Parathyroid adenoma (tissue), 2 donors: ENCODE measurements at regions not wholly inside any gene's neighbourhood (a gene's known extent, or its start where the extent isn't known, plus 50 kb on each side); places are given as distances from the start of the nearest gene placed in this dataset.

ENCODE experiments used
- H2AFZ ChIP-seq: fragments of 300-600 bp; sonication (generic); one replicate; pipeline ENCODE4 v1.7.0; 2017; ENCODE audit warnings: antibody characterized with exemption, mild to moderate bottlenecking
- H3K27ac ChIP-seq: fragments of 300-600 bp; sonication (generic); one replicate; pipeline ENCODE4 v1.7.0; 2017
- H3K27me3 ChIP-seq: fragments of 300-600 bp; sonication (generic); one replicate; pipeline ENCODE4 v1.7.0; 2017; ENCODE audit warnings: low read length; ENCODE audit not compliant: control insufficient read depth, insufficient read depth
- H3K36me3 ChIP-seq: fragments of 300-600 bp; sonication (generic); one replicate; pipeline ENCODE4 v1.7.0; 2017; ENCODE audit warnings: low read length; ENCODE audit not compliant: control insufficient read depth, insufficient read depth
- H3K4me1 ChIP-seq: fragments of 300-600 bp; sonication (generic); one replicate; pipeline ENCODE4 v1.7.0; 2017; ENCODE audit warnings: control low read depth
- H3K4me2 ChIP-seq: fragments of 300-600 bp; sonication (generic); one replicate; pipeline ENCODE4 v1.7.0; 2017; ENCODE audit warnings: low read length
- H3K4me3 ChIP-seq: fragments of 300-600 bp; sonication (generic); one replicate; pipeline ENCODE4 v1.7.0; 2017; ENCODE audit warnings: low read depth, low read length
- H3K79me2 ChIP-seq: fragments of 300-600 bp; sonication (generic); one replicate; pipeline ENCODE4 v1.7.0; 2017; ENCODE audit warnings: control low read depth
- H3K9ac ChIP-seq: fragments of 300-600 bp; sonication (generic); one replicate; pipeline ENCODE4 v1.7.0; 2017; ENCODE audit warnings: mild to moderate bottlenecking
- H3K9me3 ChIP-seq: fragments of 300-600 bp; sonication (generic); one replicate; pipeline ENCODE4 v1.7.0; 2017; ENCODE audit warnings: low read length; ENCODE audit not compliant: control insufficient read depth
- CTCF ChIP-seq: fragments of 300-600 bp; sonication (generic); IDR thresholded peaks from one replicate; pipeline ENCODE4 v1.7.0; 2017; ENCODE audit warnings: antibody characterized with exemption, mild to moderate bottlenecking
- donor health status: primary hyperparathyroidism.

- H3K4me1 ChIP-seq = no peaks in the 10 kb centered on the region
- H3K27ac ChIP-seq = no peak overlapping the region
- no peak overlapping the region for H2AFZ ChIP-seq
- no peak for TF ChIP-seq CTCF
- no peaks in the 10 kb centered on the region for H3K9me3 ChIP-seq
- no peak overlapping the region for H3K9ac ChIP-seq
- H3K27me3 ChIP-seq = no peaks in the 10 kb centered on the region
- H3K36me3 ChIP-seq = no peaks in the 10 kb centered on the region
- H3K79me2 ChIP-seq = no peaks in the 10 kb centered on the region
- H3K4me2 ChIP-seq = no peak overlapping the region
- no peak overlapping the region for H3K4me3 ChIP-seq
Observed at GRCh38 chr17:71398800-71399219, 722.0 kb upstream of the SOX9 start.

- Histone ChIP-seq H3K36me3 (no peaks in the 10 kb centered on the region), H3K4me3 (no peak overlapping the region), H2AFZ (no peak overlapping the region), H3K79me2 (no peaks in the 10 kb centered on the region), H3K27me3 (no peaks in the 10 kb centered on the region), H3K9me3 (no peaks in the 10 kb centered on the region), H3K4me2 (no peak overlapping the region), H3K27ac (no peak overlapping the region), H3K9ac (no peak overlapping the region), H3K4me1 (no peaks in the 10 kb centered on the region)
- no peak for TF ChIP-seq CTCF
Observed at GRCh38 chr17:71399221-71399620, 721.6 kb upstream of the SOX9 start.

- no peaks in the 10 kb centered on the region for H3K79me2 ChIP-seq
- no peak overlapping the region for H3K9ac ChIP-seq
- no peak overlapping the region for H3K4me2 ChIP-seq
- no peaks in the 10 kb centered on the region for H3K9me3 ChIP-seq
- H3K4me1 ChIP-seq = no peaks in the 10 kb centered on the region
- no peaks in the 10 kb centered on the region for H3K36me3 ChIP-seq
- no peak overlapping the region for H3K4me3 ChIP-seq
- H3K27me3 ChIP-seq = no peaks in the 10 kb centered on the region
- H2AFZ ChIP-seq = no peak overlapping the region
- no peak for TF ChIP-seq CTCF
- no peak overlapping the region for H3K27ac ChIP-seq
Observed at GRCh38 chr17:71399649-71400048, 721.2 kb upstream of the SOX9 start.

- H3K4me1 ChIP-seq = no peaks in the 10 kb centered on the region
- H3K36me3 ChIP-seq = no peaks in the 10 kb centered on the region
- H3K27me3 ChIP-seq = no peaks in the 10 kb centered on the region
- no peak overlapping the region for H3K4me3 ChIP-seq
- no peak overlapping the region for H3K27ac ChIP-seq
- no peaks in the 10 kb centered on the region for H3K9me3 ChIP-seq
- H2AFZ ChIP-seq = no peak overlapping the region
- H3K4me2 ChIP-seq = no peak overlapping the region
- no peaks in the 10 kb centered on the region for H3K79me2 ChIP-seq
- TF ChIP-seq CTCF = no peak
- H3K9ac ChIP-seq = no peak overlapping the region
Observed at GRCh38 chr17:71402007-71402406, 718.8 kb upstream of the SOX9 start.

GRCh38 chr17:71402661-71403141, 718.1 kb upstream of the SOX9 start:
- Histone ChIP-seq H3K9ac (no peak overlapping the region), H3K27ac (no peak overlapping the region), H3K4me2 (no peak overlapping the region), H3K4me3 (no peak overlapping the region), H3K27me3 (no peaks in the 10 kb centered on the region), H3K4me1 (no peaks in the 10 kb centered on the region), H3K9me3 (no peaks in the 10 kb centered on the region), H2AFZ (no peak overlapping the region), H3K36me3 (no peaks in the 10 kb centered on the region), H3K79me2 (no peaks in the 10 kb centered on the region)
- TF ChIP-seq CTCF = no peak
